Renal cortex interstitium (tissue), 11 donors: ENCODE measurements at regions not wholly inside any gene's neighbourhood (a gene's known extent, or its start where the extent isn't known, plus 50 kb on each side); places are given as distances from the start of the nearest gene placed in this dataset.
"Not testable (repeated sequence)": the region's sequence is repeated elsewhere in the genome, so short reads cannot be mapped to it uniquely, and the experiment has no call there.

Source experiments
- DNase-seq, 11 donors: peaks; one replicate each; pipeline ENCODE4 v3.0.0-alpha.2; 2013; ENCODE audit warnings: low read depth in 9 of 11, low spot score in 4 of 11; ENCODE audit errors: extremely low read depth in 1 of 11

DNA sequence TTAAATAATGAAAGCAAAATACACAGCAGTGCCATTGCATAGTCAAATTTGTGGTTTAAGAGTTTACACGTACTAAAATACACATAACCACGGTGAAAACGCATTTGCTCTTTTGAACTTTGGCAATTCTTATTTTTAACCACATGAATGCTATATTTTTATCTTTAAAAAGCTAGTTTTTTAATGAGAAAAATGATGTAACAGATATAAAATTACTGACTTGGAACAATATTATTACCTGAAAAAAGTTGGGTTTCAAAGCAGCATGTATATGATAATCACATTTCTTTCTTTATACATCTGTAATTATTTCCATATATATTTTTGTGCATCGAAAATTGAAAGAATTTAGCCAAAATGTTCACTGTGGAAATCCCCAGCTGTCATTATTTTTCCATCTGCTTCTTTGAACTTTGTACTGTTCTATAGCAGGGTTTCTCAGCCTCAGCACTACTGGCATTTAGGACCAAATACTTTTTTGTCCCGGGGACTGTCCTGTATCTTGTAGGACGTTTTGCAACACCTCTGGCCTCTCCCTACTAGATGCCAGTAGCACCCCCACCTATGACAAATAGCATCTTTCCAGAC, 75.9 kb upstream of the CAB39 start:
- DNase-seq: no peak

DNA sequence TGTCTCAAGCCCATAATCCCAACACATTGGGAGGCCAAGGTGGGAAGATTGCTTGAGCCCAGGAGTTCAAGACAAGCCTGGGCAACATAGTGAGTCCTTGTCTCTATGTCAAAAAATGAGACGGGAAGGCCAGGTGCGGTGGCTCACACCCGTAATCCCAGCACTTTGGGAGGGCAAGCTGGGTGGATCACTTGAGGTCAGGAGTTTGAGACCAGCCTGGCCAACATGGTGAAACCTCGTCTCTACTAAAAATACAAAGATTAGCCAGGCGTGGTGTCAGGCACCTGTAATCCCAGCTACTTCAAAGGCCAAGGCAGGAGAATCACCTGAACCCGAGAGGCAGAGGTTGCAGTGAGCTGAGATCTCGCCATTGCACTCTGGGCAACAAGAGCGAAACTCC, 75.2 kb upstream of the CAB39 start:
- not testable (repeated sequence) for DNase-seq

DNA sequence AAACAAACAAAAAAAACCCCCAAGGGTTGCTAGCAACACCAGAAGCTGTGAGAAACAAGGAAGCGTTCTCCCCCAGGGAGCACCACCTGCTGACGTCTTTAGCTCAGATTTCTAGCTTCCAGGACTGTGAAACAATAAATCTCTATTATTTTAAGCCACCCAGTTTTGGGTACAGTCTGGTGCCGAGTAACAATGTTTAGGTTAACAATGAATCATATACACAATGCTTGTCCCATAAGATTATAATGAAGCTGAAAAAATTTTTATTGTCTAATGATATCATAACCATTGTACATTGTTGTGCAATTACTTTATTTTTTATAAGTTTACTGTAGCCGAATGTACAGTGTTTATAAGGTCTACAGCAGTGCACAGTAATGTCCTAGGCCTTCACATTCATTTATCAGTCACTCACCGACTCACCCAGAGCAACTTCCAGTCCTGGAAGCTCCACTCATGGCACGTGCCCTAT, 72.1 kb upstream of the CAB39 start:
- DNase-seq: no peak

GRCh38 chr2:230642966-230643365, 69.7 kb upstream of the CAB39 start:
- no peak for DNase-seq

GRCh38 chr2:230643576-230644291, 68.9 kb upstream of the CAB39 start:
- no peak for DNase-seq

GRCh38 chr2:230644356-230644935, 68.2 kb upstream of the CAB39 start:
- DNase-seq: no peak

GRCh38 chr2:230648356-230648755, 64.3 kb upstream of the CAB39 start:
- no peak for DNase-seq

DNA sequence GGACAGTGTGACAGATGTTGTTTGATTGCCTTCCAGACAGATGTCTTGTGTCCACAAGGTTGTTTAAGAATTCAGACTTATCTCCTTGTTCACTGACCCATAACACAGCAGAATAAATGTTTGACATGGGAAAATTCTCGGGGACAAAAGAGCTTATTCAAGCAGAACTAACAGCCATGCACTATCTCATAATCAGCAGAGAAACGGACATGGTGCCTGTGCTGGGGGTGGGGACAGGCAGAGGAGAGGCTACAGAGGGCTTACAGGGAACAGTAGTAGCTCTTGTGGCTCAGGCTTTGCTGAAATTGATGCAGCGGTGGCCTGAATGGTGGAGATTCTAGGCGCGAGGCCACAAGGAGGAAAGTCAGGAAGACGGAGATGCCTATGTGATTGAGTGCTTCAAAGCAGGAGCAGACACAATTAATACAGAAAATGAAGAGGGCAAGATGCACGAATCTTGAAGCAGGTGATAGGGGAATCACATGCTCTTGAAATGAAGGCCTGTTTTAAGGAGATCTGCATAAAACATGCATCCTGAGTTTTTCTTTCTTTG, 62.0 kb upstream of the CAB39 start:
- DNase-seq: peak in 1 of 11 donors; percentile 26

- no peak for DNase-seq
Observed at GRCh38 chr2:230654057-230654456, 58.6 kb upstream of the CAB39 start.

DNA sequence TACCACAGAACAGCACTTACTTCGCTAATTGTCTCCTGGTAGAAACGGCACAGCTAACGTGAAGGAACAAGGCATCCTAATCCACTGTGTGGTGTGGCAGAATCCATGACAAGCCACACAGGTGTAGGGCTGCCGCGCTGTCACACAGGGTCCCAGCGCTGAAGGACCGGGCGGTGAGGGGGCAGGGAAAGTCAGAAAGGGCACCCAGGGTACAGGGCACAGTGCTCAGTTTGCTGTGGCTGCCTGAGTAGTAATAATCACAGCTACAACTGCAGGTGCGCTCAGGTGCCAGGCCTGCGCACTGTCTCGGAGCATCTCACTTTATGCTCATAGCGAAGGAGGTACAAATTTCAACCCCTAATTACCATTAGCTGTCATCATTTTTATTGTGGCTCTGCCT, 55.2 kb upstream of the CAB39 start:
- DNase-seq: no peak

DNA sequence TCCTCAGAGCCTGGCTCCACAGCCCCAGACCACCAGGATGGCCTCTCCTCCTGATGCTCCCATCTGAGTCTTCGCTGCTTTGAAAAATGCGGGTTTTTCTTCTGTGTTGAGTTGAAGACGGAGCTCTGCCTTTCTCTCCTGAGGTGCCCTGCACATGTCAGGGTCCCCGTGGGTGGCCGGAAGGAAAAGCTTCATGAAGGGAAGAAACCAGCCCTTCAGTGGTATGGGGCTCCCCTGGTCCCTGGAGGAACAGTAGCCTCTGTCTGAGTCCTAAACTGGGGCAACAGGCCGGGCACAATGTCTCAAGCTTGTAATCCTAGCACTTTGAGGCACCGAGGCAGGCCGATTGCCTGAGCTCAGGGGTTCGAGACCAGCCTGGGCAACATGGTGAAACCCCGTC, 54.7 kb upstream of the CAB39 start:
- DNase-seq: no peak

DNA sequence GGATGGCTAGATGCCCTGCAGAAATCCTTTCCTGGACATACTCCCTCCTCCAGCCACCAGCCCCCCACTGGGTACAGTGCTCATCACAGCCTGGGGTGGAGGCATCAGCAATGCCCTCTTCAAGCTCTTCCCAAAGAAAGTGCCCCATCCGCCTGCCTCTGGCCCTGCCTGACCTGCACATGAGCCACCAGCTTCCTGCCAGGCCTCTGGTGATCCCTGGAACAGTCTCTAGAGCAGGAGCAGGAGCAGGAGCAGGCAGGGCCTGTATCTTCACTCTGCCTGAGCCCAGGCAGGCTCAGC, 54.1 kb upstream of the CAB39 start:
- no peak for DNase-seq

DNA sequence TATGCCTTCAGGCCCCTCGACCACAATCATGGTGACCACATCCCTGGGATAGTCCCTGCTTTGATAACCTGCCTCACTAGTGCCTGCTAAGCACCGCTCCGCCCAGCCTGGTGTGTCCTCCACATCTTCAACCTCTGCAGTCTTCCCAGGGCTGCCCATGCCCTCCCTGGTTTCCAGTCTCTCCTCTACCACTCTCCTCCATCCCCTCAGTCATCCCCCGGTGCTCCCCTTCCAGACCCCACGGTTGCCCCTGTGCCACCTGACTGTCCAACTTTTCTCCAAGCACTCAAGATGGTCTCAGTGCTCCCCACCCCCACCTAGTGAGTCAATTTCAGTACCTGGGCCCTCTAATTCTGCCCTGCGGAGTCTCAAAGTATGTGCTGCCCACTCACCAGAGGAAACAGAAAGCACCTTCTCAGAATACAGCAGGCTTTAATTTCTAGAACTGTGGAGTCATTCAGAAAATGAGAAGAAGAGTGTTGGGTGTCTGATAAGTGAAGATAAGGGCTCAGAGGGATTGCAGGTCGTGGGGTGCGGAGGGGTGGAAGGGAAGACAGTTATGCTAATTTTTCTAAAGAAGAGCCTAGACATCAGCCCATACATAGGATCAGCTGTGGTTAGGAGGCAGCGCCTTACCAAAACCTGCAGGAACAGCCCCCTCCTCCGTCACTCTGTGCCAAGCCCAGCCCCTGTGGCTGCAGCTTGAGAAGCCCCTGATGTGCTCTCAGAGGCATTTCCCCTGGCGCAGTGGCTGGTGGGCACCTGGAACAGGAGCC, 53.6 kb upstream of the CAB39 start:
- DNase-seq: no peak

- no peak for DNase-seq
Observed at GRCh38 chr2:230660294-230661060, 52.2 kb upstream of the CAB39 start.

GRCh38 chr2:230661072-230661957, 51.3 kb upstream of the CAB39 start:
- DNase-seq: no peak
